ENCODE measurements at regions not wholly inside any gene's neighbourhood (a gene's known extent, or its start where the extent isn't known, plus 50 kb on each side); places are given as distances from the start of the nearest gene placed in this dataset.
"Not testable (repeated sequence)": the region's sequence is repeated elsewhere in the genome, so short reads cannot be mapped to it uniquely, and the experiment has no call there.

GRCh38 chr19:41495589-41495988, 52.6 kb downstream of the ERICH4 start:
- H3K36me3 Mint-ChIP-seq = no peaks in the 10 kb centered on the region
- H3K27ac Mint-ChIP-seq = no peak overlapping the region
- no peak for DNase-seq (ENCODE audit: low spot score in 2 of 2)
- peaks cover 0 to 3% of the 10 kb centered on the region in 2 donors for H3K9me3 Mint-ChIP-seq
- ATAC-seq = no peak

- no peak overlapping the region for H3K27ac Mint-ChIP-seq
- no peaks in the 10 kb centered on the region for H3K36me3 Mint-ChIP-seq
- DNase-seq (ENCODE audit: low spot score in 2 of 2) = no peak
- no peak for ATAC-seq
- no peaks in the 10 kb centered on the region for H3K9me3 Mint-ChIP-seq
Measured at GRCh38 chr19:41499899-41500298, 56.9 kb downstream of the ERICH4 start.

GRCh38 chr19:41500443-41500842, 57.5 kb downstream of the ERICH4 start:
- no peaks in the 10 kb centered on the region for H3K36me3 Mint-ChIP-seq
- H3K9me3 Mint-ChIP-seq = no peaks in the 10 kb centered on the region
- H3K27ac Mint-ChIP-seq = no peak overlapping the region
- DNase-seq (ENCODE audit: low spot score in 2 of 2) = no peak
- ATAC-seq = no peak

- Mint-ChIP-seq H3K9me3 (no peaks in the 10 kb centered on the region), H3K27ac (no peak overlapping the region), H3K36me3 (no peaks in the 10 kb centered on the region)
- DNase-seq (ENCODE audit: low spot score in 2 of 2) (no peak), ATAC-seq (no peak)
Measured at GRCh38 chr19:41501854-41502253, 58.9 kb downstream of the ERICH4 start.

GRCh38 chr19:41505105-41505504, 62.1 kb downstream of the ERICH4 start:
- DNase-seq (ENCODE audit: low spot score in 2 of 2) (no peak), ATAC-seq (no peak)
- Mint-ChIP-seq H3K27ac (no peak overlapping the region), H3K9me3 (no peaks in the 10 kb centered on the region), H3K36me3 (no peaks in the 10 kb centered on the region)

GRCh38 chr19:41510484-41510883, 65.5 kb upstream of the CEACAM21 start:
- no peak overlapping the region for H3K27ac Mint-ChIP-seq
- no peaks in the 10 kb centered on the region for H3K9me3 Mint-ChIP-seq
- no peak for DNase-seq (ENCODE audit: low spot score in 2 of 2)
- ATAC-seq = no peak
- H3K36me3 Mint-ChIP-seq = no peaks in the 10 kb centered on the region

- ATAC-seq (no peak), DNase-seq (ENCODE audit: low spot score in 2 of 2) (no peak)
- H3K9me3 Mint-ChIP-seq = no peaks in the 10 kb centered on the region
- H3K27ac Mint-ChIP-seq = no peak overlapping the region
- no peaks in the 10 kb centered on the region for H3K36me3 Mint-ChIP-seq
Measured at GRCh38 chr19:41511628-41512027, 64.3 kb upstream of the CEACAM21 start.

GRCh38 chr19:41515015-41515652, 60.8 kb upstream of the CEACAM21 start:
- Mint-ChIP-seq H3K27ac (no peak overlapping the region), H3K36me3 (no peaks in the 10 kb centered on the region), H3K9me3 (no peaks in the 10 kb centered on the region)
- DNase-seq (ENCODE audit: low spot score in 2 of 2) = no peak
- ATAC-seq = no peak

GRCh38 chr19:41516292-41517171, 59.4 kb upstream of the CEACAM21 start:
- H3K27ac Mint-ChIP-seq; H3K36me3 Mint-ChIP-seq; DNase-seq (ENCODE audit: low spot score in 2 of 2); H3K9me3 Mint-ChIP-seq: not testable (repeated sequence)
- peak; percentile 26 to 51 for ATAC-seq

- peaks cover 0 to 11% of the 10 kb centered on the region in 2 donors for H3K36me3 Mint-ChIP-seq
- H3K9me3 Mint-ChIP-seq = no peaks in the 10 kb centered on the region
- ATAC-seq (no peak), DNase-seq (ENCODE audit: low spot score in 2 of 2) (no peak)
- H3K27ac Mint-ChIP-seq = no peak overlapping the region
Measured at GRCh38 chr19:41518141-41518540, 57.8 kb upstream of the CEACAM21 start.

- DNase-seq (ENCODE audit: low spot score in 2 of 2); H3K9me3 Mint-ChIP-seq: not testable (repeated sequence)
- peak; percentile 82 to 83 for ATAC-seq
- Mint-ChIP-seq H3K27ac (peak overlapping the region; percentile 50 to 91), H3K36me3 (peaks cover 0 to 11% of the 10 kb centered on the region in 2 donors)
Measured at GRCh38 chr19:41521138-41521930, 54.6 kb upstream of the CEACAM21 start.

GRCh38 chr19:41521931-41522555, 53.9 kb upstream of the CEACAM21 start:
- peak; percentile 60 to 62 for ATAC-seq
- Mint-ChIP-seq H3K27ac (peak overlapping the region; percentile 87 to 91), H3K36me3 (peaks cover 4 to 11% of the 10 kb centered on the region in 2 donors), H3K9me3 (peaks cover 0 to 4% of the 10 kb centered on the region in 2 donors)
- peak in 1 of 2 donors; percentile 59 for DNase-seq (ENCODE audit: low spot score in 2 of 2)

- ATAC-seq (no peak), DNase-seq (ENCODE audit: low spot score in 2 of 2) (no peak)
- Mint-ChIP-seq H3K9me3 (peaks cover 21 to 29% of the 10 kb centered on the region in 2 donors), H3K36me3 (peaks cover 33 to 36% of the 10 kb centered on the region in 2 donors), H3K27ac (no peak overlapping the region)
Measured at GRCh38 chr19:41525989-41526388, 50.0 kb upstream of the CEACAM21 start.

Data from activated naive CD4-positive, alpha-beta T cell treated with anti-CD3 and anti-CD28 coated beads, Interleukin-2, amount 50 U/mL, for 72 hours (primary cell).